Omental fat pad (tissue), 3 donors: ENCODE measurements at regions not wholly inside any gene's neighbourhood (a gene's known extent, or its start where the extent isn't known, plus 50 kb on each side); places are given as distances from the start of the nearest gene placed in this dataset.
"Not testable (repeated sequence)": the region's sequence is repeated elsewhere in the genome, so short reads cannot be mapped to it uniquely, and the experiment has no call there.

Experiments
- ATAC-seq: fragments of 150-250 bp; one replicate; pipeline ENCODE4 v1.9.1; 2016; ENCODE audit warnings: mild to moderate bottlenecking, moderate library complexity; ENCODE audit not compliant: low FRiP score
- DNase-seq: peaks from one replicate; pipeline ENCODE4 v3.0.0-alpha.2; 2019; ENCODE audit warnings: low spot score
- CTCF ChIP-seq, 3 donors: fragments of 450-650 bp; IDR thresholded peaks; one replicate each; pipeline ENCODE4 v1.5.1; 2016 to 2017; ENCODE audit warnings: antibody characterized with exemption in 3 of 3, mild to moderate bottlenecking in 3 of 3, moderate library complexity in 2 of 3

- ATAC-seq (no peak), DNase-seq (no peak)
- no peak for TF ChIP-seq CTCF (IDR thresholded peaks at IDR 0.05)
These were observed 105.3 kb upstream of the C2CD4B start for GRCh38 chr15:62270216-62270921.

DNA sequence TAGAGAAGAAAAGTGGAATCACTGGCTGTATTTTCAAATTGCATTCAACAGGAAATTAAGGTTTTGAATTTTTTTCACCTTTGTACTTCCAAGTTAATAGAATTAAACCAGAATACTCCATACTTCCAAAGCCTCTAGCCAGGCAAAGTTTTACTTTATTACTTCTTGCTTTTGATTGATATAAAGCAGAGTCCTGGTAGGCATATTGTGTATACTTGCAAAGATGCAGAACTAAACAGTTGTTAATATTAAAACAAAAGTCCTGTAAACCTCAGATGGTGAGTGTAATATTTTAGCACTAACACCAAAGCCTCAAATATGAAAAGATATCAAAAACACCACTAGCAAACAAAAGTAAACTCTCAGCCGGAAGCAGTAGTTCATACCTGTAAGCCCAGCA lies 107.2 kb upstream of the C2CD4B start:
- DNase-seq (no peak), ATAC-seq (no peak)
- TF ChIP-seq CTCF (IDR thresholded peaks at IDR 0.05): no peak

GRCh38 chr15:62275831-62276230 lies 110.7 kb upstream of the C2CD4B start:
- TF ChIP-seq CTCF (IDR thresholded peaks at IDR 0.05): no peak
- DNase-seq (no peak), ATAC-seq (no peak)

DNA sequence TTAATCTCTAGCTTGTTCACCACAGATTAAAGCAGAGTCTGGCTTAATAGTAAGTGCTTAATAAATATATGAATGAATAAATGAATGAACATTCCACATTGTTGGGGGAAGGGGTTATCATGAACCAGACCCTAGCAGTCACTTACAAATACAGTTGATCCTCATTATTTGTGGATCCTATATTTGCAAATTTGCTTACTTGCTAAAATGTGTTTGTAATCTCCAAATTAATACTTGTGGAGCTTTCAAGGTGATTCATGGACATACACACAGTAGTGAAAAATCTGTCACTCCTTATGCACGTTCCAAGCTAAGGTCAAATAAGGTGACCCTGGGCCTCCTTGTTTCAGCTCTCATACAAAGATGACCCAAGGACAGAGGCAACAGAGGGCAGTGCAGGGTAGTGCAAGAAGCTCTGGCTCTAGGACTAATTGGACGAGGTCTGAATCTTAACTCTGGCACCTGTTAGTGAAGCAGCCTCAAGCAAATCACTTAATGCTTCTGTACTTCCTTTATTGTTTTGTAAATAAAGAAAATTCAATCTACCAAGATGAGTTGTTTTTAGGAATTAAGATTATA lies 112.8 kb upstream of the C2CD4B start:
- DNase-seq (no peak), ATAC-seq (no peak)
- no peak for TF ChIP-seq CTCF (IDR thresholded peaks at IDR 0.05)

DNA sequence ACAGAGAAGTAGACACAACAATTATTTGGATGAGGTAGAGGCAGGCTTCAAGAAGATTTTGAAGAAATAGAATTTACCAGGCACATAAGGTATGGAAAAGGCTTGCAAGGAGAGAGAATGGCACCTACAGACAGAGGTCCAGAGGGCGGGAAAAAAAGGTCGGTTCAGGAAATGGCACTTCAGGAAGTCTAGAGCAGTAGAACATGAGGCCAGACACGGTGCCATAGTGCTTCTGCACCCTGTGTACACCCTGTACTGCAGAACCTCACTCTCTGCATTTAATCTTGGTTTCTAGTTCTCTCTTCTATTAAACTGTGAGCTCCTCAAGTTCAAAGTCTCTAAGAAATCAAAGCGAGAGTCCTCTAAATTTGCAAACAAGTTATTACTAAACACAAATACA lies 113.4 kb upstream of the C2CD4B start:
- ATAC-seq (no peak), DNase-seq (no peak)
- no peak for TF ChIP-seq CTCF (IDR thresholded peaks at IDR 0.05)

- ATAC-seq (no peak), DNase-seq (no peak)
- no peak for TF ChIP-seq CTCF (IDR thresholded peaks at IDR 0.05)
These were observed 114.0 kb upstream of the C2CD4B start for GRCh38 chr15:62279041-62279440.

DNA sequence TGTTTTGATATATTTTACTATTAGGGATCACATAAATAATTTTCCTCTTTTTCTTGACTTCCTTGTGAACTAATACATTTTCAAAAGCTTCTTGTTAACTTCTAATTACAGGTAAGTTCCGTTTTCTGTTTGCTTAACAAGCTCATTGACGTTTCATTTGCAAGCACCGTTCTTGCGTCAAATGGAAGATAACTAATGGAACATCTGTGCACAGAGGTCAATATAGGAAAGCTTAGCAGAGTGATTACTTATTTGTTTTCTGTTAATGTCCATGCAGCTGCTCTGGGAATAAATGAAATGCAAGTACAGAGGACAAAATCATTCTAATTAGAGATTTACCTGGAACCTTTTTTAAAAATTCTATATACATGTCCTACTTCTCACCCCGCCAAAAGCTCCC lies 115.5 kb upstream of the C2CD4B start:
- no peak for DNase-seq
- no peak for ATAC-seq
- no peak for TF ChIP-seq CTCF (IDR thresholded peaks at IDR 0.05)

DNA sequence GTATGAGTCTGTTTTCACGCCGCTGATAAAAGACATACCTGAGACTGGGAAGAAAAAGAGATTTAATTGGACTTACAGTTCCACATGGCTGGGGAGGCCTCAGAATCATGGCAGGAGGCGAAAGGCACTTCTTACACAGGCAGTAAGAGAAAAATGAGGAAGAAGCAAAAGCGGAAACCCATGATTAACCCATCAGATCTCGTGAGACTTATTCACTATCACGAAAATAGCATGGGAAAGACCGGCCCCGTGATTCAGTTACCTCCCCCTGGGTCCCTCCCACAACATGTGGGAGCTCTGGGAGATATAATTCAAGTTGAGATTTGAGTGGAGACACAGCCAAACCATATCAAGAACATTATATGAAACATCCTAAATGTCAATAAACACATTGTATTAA lies 116.7 kb upstream of the C2CD4B start:
- not testable (repeated sequence) for DNase-seq

More for the DNA sequence above, 116.7 kb upstream of the C2CD4B start:
- not testable (repeated sequence) for ATAC-seq
